NT2/D1 (cell line): ENCODE measurements at regions not wholly inside any gene's neighbourhood (a gene's known extent, or its start where the extent isn't known, plus 50 kb on each side); places are given as distances from the start of the nearest gene placed in this dataset.

Source experiments
- DNase-seq: peaks from one replicate; pipeline ENCODE4 v3.0.0-alpha.2; 2011; ENCODE audit warnings: low read depth, low spot score
- H3K27me3 ChIP-seq: 2 replicates; pipeline ENCODE4 v1.6.0; 2011; ENCODE audit warnings: mild to moderate bottlenecking; ENCODE audit not compliant: insufficient read length, insufficient read depth
- H3K36me3 ChIP-seq: 2 replicates; pipeline ENCODE4 v1.6.1; 2011; ENCODE audit warnings: mild to moderate bottlenecking, low read length, mixed read lengths; ENCODE audit not compliant: insufficient read depth, insufficient read length
- H3K4me1 ChIP-seq: 2 replicates; pipeline ENCODE4 v1.5.1; 2011; ENCODE audit not compliant: insufficient read depth, insufficient read length
- H3K4me3 ChIP-seq: 2 replicates; pipeline ENCODE4 v1.5.1; 2011; ENCODE audit warnings: low read depth; ENCODE audit not compliant: insufficient read length
- H3K9ac ChIP-seq: 2 replicates; pipeline ENCODE4 v1.6.0; 2011; ENCODE audit warnings: low read depth; ENCODE audit not compliant: insufficient read length
- H3K9me3 ChIP-seq: 2 replicates; pipeline ENCODE4 v1.5.1; 2011; ENCODE audit warnings: mild to moderate bottlenecking, low read length; ENCODE audit not compliant: insufficient read depth
- SUZ12 ChIP-seq: IDR thresholded peaks from 2 replicates; pipeline ENCODE4 v1.6.1; 2011; ENCODE audit not compliant: insufficient read length, insufficient read depth; ENCODE audit errors: extremely low read depth
- YY1 ChIP-seq: IDR thresholded peaks from 2 replicates; pipeline ENCODE4 v1.6.1; 2011; ENCODE audit not compliant: insufficient read length, insufficient read depth
- ZNF274 ChIP-seq: IDR thresholded peaks from 2 replicates; pipeline ENCODE4 v1.6.1; 2011; ENCODE audit warnings: mild to moderate bottlenecking, low read depth, low read length

DNA sequence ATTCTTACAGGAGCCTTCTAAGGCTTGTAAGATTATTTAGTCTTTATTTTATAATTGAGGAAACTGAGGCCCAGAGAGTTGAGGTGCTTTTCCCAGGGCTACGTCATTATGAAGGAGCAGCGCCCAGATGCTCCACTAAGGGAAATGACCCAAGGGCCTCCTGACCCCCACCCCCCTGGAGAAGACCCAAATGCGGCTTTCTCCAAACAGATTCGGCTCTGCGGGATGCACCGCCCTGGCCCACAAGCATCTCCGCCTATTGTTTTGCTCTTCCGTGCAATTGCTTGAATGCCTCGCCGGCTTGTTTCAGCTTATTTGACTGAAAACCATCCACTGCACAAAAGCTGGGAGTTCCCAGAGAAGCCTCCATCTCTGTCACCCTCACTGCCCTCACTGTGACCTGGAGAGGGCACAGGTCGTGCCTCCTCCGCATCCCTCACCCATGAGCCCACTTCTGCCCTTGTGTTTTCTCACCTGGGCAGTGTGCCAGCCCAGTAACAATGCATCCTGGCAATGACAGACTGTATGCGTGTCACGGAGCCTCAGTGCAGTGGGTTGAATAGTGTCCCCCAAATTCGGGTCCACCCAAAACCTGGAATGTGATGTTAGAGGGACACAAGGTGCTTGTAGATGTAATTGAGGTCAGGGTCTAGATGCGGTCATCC, 790.2 kb downstream of the TBC1D22A start:
- Histone ChIP-seq H3K27me3 (no peaks in the 10 kb centered on the region), H3K36me3 (no peaks in the 10 kb centered on the region), H3K4me1 (peaks cover 4% of the 10 kb centered on the region), H3K4me3 (no peak overlapping the region), H3K9me3 (no peaks in the 10 kb centered on the region), H3K9ac (no peak overlapping the region)
- DNase-seq = no peak
- TF ChIP-seq YY1 = no peak
- TF ChIP-seq ZNF274 = no peak
- no peak for TF ChIP-seq SUZ12

- Histone ChIP-seq H3K27me3 (no peaks in the 10 kb centered on the region), H3K4me1 (peaks cover 4% of the 10 kb centered on the region), H3K9me3 (no peaks in the 10 kb centered on the region), H3K9ac (no peak overlapping the region), H3K36me3 (no peaks in the 10 kb centered on the region), H3K4me3 (no peak overlapping the region)
- no peak for TF ChIP-seq SUZ12
- TF ChIP-seq YY1 = no peak
- TF ChIP-seq ZNF274 = no peak
- no peak for DNase-seq
Observed at GRCh38 chr22:47552024-47552423, 789.6 kb downstream of the TBC1D22A start.

DNA sequence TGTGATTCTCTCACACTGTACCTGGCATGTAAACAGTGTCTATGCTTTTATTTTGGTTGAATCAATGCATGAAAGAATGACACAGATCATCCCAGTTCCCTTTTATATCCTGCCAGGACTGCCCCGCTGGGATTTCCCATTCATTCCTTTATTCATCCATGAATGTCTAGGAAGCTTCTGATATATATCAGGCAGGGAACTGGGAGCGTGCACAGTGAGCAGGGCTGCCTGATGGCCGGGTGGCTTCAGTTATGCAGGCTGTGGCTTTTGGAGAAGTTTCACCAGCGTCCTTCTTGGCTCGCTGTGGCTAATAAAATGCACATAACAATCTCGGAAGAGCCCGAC, 789.0 kb downstream of the TBC1D22A start:
- H3K9ac ChIP-seq = no peak overlapping the region
- H3K9me3 ChIP-seq = no peaks in the 10 kb centered on the region

DNA sequence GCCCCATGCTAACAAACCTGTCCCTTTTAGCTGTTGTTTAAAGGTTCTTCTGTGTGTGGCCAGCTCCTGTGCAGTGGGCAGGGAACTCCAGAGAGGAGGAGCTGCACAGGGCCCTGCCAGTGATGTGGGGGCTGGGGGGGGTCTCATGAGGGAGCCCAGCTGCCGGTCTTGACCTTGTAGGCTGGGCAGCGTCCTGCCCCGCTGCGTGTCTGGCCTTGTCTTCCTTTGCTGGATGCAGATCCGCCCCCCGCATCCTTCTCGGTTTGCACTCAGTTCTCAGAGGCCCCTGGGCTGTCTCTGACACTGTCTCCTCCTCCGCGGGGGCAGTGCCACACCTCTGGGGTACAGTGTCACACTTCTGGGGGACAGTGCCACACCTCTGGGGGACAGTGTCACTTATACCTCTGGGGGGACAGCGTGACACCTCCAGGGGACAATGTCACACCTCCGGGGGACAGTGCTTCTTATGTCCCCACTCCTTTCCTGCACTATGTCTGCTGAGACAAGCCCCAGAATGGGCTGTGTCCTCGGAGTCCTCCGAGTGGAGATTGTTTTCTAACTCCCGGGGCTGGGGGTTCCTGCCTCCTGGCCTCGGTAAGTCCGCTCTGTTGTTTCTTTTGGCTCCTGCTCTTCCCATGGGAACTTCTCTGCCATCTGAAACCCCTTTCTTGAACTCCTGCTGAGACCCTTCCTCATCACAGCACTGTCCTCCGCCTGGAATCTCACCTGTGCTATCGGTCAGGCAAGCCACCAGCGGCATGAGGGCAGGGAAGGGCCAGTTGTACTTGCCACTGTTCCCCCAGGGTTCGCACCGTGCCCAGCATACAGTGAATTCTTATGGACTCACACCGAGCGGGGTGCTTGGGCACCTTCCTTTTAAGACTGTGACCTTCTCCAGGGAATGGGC, 788.3 kb downstream of the TBC1D22A start:
- Histone ChIP-seq H3K4me1 (peaks cover 4% of the 10 kb centered on the region), H3K9me3 (no peaks in the 10 kb centered on the region)

More for the DNA sequence above, 789.0 kb downstream of the TBC1D22A start:
- no peaks in the 10 kb centered on the region for H3K36me3 ChIP-seq
- DNase-seq = no peak
- peaks cover 4% of the 10 kb centered on the region for H3K4me1 ChIP-seq
- TF ChIP-seq YY1 (no peak), ZNF274 (no peak), SUZ12 (no peak)
- H3K27me3 ChIP-seq = no peaks in the 10 kb centered on the region
- H3K4me3 ChIP-seq = no peak overlapping the region

DNA sequence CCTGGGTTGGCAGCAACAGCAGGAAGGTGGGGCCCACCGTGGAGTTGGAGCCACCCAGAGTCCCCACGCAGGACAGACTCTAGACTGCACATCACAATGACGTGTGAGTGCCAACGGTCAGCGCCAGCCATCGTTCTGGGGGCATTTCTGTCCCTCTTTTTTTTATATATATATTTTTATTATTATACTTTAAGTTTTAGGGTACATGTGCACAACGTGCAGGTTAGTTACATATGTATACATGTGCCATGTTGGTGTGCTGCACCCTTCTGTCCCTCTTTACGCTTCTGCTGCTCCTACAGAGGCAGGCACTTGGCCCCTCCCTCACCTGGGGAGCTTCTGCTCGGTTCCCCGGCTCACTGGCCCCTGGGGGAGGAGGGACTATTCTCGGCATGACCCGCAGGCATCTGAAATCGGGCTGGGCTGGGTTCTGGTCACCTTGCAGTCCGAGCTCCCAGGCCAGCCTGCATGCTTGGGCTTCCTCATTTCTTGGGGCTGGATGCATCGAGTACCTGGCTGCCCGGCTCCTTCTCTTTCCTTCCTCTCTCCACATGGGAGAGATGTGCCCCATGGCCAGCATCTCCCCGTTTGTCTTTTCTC, 787.4 kb downstream of the TBC1D22A start:
- no peak overlapping the region for H3K9ac ChIP-seq
- no peaks in the 10 kb centered on the region for H3K27me3 ChIP-seq
- no peaks in the 10 kb centered on the region for H3K36me3 ChIP-seq
- no peaks in the 10 kb centered on the region for H3K9me3 ChIP-seq
- TF ChIP-seq SUZ12 (no peak), YY1 (no peak), ZNF274 (no peak)
- DNase-seq = no peak
- no peak overlapping the region for H3K4me3 ChIP-seq
- peaks cover 4% of the 10 kb centered on the region for H3K4me1 ChIP-seq

More for the DNA sequence above, 788.3 kb downstream of the TBC1D22A start:
- no peak for DNase-seq
- H3K27me3 ChIP-seq = no peaks in the 10 kb centered on the region
- H3K36me3 ChIP-seq = no peaks in the 10 kb centered on the region
- H3K9ac ChIP-seq = no peak overlapping the region
- no peak overlapping the region for H3K4me3 ChIP-seq
- TF ChIP-seq ZNF274 = no peak
- no peak for TF ChIP-seq YY1
- TF ChIP-seq SUZ12 = no peak

DNA sequence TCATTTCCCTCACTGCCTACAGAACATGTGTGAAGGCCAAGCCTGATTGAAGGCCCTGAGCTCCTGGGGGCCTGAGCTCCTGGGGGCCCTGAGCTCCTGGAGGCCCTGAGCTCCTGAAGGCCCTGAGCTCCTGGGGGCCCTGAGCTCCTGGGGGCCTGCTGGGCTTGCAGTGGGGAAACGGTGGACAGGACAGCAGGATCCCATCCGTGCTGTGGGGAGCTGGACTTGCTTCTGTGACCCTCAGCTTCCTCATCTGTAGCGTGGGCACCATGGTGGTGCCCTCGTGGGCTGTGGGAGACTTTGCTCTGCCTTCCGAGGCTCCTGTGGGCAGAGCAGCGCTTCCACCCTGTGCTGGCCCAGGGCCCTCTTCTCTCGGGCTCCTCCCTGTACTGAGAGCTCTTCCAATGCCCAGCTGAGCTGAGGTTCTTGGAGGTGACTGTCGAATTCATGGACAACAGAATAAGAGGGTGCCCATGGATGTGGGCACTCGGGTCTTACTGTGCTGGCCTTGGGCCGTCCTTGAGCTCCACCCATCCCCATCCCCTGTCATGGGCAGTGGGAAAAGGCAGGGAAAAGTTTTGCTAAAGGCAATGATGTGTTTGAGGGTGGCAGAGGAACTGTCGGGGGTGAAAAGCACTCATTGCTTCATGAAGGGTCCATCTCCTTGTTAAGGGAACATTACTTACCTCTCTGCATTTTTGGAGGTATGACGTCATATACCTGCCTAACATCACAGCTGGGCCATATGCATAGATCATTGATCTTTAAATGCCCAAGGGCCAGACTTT, 786.7 kb downstream of the TBC1D22A start:
- H3K36me3 ChIP-seq = no peaks in the 10 kb centered on the region
- no peak for TF ChIP-seq YY1
- no peak for TF ChIP-seq SUZ12
- no peak for TF ChIP-seq ZNF274
- H3K9me3 ChIP-seq = no peaks in the 10 kb centered on the region
- peaks cover 4% of the 10 kb centered on the region for H3K4me1 ChIP-seq
- H3K4me3 ChIP-seq = no peak overlapping the region
- H3K27me3 ChIP-seq = no peaks in the 10 kb centered on the region
- no peak overlapping the region for H3K9ac ChIP-seq
- DNase-seq = no peak
